Activated T-helper 1 cell treated with Interleukin-2 at 50 U/mL for 16 hours (primary cell): ENCODE measurements at regions not wholly inside any gene's neighbourhood (a gene's known extent, or its start where the extent isn't known, plus 50 kb on each side); places are given as distances from the start of the nearest gene placed in this dataset.
A peak's percentile ranks its signal among the peaks of the same experiment; 100 is the strongest.
"Not testable (repeated sequence)": the region's sequence is repeated elsewhere in the genome, so short reads cannot be mapped to it uniquely, and the experiment has no call there.

Source experiments
- DNase-seq: peaks from one replicate; pipeline ENCODE4 v3.0.0-alpha.2; 2020; ENCODE audit warnings: low read depth

DNA sequence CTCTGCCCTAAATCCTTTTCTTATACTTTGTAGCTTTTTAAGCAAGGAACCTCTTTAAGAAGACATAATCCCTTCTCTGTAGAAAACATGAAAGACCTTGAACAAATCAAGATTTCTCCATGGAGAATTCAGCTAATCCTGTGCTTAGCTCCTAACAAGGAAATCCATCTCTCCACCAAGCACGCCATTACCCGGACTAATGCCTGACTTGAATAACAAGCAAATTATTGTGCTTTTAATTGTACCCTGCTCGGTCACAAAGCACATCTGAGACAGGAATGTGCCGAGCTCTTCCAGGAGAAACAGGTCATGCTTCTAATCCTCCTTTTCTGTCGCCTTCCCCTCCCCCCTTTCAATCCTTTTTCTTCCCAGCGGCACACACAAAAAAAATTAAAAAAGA, 141.3 kb downstream of the PSAT1 start:
- DNase-seq = no peak

GRCh38 chr9:78438780-78439179, 141.9 kb downstream of the PSAT1 start:
- no peak for DNase-seq

- DNase-seq = peak; percentile 31
These were observed 142.4 kb downstream of the PSAT1 start for GRCh38 chr9:78439190-78439865.

DNA sequence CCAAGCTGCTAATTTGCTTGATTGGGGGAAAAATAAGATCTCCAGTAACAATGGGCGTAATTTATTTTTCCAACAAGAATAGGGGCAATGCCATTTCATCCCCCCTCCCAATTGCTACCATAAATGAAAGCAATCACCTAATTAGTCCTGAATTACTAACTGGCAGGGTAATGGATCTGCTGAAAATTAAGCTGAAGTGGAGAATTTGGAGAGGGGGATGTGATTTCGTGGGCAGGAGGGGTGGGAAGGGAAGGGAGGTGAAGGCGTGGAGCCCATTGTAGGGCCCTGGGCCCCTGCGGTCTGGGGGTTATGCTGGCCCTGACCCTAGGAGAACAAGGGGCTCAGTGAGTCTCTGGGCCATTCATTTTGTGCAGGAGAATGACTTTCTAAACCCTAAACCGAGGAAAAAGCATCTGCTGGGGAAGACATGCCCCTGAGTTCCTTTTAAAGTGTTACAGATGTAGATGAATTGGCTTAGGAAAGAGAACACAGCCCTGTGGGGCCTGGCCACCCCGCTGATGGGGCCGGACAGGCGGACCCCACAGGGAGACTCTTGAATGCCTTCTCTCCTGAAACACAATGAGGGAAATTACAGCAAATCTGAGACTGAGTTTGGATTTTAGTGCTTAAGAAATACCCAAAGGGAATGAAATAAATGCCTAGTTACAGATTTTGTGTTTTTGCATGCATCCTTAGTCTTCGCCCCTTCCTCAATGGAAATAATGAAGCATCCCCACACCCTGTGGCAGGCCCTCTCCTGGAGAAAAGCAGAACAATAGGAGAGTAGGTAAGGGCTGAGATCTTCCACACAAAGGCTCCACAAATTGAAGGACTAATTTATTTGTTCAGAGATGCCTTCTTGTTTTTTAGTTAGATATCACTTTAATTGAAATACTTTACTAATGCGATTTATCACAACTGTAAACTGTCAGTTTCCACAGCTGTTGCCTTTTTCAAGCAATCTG, 143.2 kb downstream of the PSAT1 start:
- DNase-seq = no peak

DNA sequence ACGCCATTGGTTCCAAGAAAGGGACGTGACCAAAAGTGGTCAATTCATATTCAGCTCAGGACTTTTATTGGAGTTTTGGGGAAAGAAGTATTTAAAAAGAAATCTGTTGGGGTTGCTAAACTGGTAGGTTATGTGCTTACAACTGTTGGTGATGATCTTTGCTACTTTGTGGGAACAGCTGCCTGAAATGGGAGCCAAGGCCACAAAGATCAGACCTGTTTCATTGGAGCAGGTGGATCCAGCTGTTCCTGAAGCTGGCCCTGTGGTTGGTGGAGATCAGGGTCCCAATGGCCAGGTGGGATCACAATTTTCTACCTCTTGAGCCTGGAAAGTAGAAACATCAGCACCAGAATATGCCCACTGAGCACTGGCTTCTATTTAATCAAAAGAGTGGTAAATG, 144.5 kb downstream of the PSAT1 start:
- no peak for DNase-seq

- no peak for DNase-seq
These were observed 145.0 kb downstream of the PSAT1 start for GRCh38 chr9:78441822-78442431.

DNA sequence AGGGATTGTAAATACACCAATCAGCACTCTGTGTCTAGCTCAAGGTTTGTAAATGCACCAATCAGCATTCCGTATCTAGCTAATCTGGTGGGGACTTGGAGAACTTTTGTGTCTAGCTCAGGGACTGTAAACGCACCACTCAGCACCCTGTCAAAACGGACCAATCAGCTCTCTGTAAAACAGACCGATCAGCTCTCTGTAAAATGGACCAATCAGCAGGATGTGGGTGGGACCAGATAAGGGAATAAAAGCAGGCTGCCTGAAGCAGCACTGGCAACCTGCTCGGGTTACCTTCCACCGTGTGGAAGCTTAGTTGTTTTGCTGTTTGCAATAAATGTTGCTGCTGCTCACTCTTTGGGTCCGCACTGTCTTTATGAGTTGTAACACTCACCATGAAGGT, 145.7 kb downstream of the PSAT1 start:
- DNase-seq = not testable (repeated sequence)

DNA sequence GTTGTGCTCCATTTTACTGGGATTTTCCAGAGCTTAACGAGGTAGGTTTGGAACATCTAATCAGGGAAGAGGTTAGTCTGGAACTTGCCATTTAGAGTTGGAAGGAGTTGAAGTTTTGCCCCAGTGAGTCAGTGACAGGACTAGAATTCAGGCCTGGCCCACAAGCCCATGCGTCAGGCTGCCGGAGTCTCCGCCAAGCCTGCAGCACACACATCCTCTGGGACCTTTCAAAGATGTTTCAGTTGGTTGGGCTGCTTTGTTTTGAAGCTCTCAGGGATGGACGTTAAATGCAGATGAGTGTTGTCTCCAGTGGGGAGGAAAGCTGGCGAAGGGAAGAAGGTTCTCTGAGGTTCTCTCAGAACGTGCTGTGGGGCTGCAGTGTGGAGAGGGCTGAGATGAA, 147.0 kb downstream of the PSAT1 start:
- no peak for DNase-seq

- DNase-seq = no peak
These were observed 152.2 kb downstream of the PSAT1 start for GRCh38 chr9:78448960-78449673.

GRCh38 chr9:78453450-78453849, 156.5 kb downstream of the PSAT1 start:
- DNase-seq = no peak

DNA sequence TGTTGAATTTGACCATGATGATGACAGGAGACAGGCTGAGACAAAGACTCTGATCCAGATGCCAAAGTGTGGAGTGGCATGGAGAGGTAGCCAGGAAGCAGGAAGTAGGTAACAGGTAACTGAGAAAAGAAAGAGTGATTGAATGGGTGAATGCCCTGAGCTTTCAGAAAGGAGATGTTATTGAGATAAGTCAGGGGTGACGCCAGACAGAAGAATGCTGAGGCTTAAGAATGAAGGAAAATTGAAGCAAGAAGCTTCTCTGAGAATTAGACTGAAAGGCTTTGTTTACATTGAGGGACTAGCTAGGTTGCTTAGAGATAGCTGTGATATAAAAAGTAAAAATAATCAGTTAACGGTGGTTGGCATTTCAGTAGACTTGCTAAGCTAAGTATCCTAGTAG, 165.7 kb downstream of the PSAT1 start:
- no peak for DNase-seq

DNA sequence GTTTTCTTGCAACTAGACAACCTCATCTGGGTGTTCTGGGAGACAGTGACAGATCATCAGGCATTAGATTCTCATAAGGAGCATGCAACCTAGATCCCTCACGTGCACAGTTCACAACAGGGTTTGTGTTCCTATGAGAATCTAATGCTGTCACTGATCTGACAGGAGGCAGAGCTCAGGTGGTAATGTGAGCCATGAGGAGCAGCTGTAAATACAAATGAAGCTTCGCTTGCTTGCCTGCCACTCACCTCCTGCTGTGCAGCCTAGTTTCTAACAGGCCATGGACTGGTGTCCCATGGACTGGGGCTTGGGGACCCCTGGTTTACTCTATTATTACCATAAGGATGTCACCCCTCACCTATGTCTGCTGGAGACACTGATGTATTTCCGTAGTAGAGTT, 166.8 kb downstream of the PSAT1 start:
- no peak for DNase-seq

GRCh38 chr9:78468231-78468630, 171.3 kb downstream of the PSAT1 start:
- DNase-seq = no peak

- no peak for DNase-seq
These were observed 172.2 kb downstream of the PSAT1 start for GRCh38 chr9:78468974-78469576.

DNA sequence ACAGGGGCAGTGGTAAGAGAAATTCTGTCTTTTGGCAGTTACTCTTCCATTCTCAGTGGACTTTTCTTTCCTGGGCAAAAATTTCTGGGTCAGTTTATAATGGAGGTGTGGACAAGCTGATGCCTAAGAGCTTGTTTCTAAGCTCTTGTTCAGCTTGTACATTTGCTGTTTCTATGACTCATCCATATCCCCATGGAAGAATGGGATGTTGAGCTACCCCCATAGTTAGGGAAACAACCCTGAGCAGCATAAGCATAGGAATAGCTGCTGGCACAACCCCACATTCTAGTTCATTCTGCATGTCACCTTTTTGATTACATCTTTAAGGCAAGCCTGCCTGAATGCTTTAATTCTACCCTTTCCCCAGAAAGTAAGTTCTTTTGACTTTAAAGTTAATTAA, 173.3 kb downstream of the PSAT1 start:
- no peak for DNase-seq

GRCh38 chr9:78470741-78471140, 173.8 kb downstream of the PSAT1 start:
- no peak for DNase-seq

DNA sequence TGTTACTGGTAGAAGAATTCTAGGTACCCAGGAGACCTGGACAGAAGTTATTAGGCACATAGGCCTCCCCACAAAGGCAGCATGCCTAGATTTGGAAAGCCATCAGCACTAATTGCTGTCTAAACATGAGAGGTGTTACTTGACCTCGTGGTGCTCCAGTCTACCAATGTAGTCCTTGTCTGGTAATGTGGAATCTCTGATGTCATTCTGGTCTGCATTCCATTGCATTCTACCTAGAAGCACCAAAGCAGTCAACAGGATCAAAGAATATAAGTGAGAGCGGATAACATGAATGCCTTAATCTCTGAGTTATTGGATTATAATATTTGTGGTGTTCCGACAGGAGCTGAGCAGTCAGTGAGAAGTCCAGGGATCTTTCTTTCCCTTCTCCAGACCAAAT, 175.2 kb downstream of the PSAT1 start:
- DNase-seq = no peak

GRCh38 chr9:78479441-78479840, 182.5 kb downstream of the PSAT1 start:
- DNase-seq = no peak

GRCh38 chr9:78486661-78487060, 189.7 kb downstream of the PSAT1 start:
- DNase-seq = no peak

DNA sequence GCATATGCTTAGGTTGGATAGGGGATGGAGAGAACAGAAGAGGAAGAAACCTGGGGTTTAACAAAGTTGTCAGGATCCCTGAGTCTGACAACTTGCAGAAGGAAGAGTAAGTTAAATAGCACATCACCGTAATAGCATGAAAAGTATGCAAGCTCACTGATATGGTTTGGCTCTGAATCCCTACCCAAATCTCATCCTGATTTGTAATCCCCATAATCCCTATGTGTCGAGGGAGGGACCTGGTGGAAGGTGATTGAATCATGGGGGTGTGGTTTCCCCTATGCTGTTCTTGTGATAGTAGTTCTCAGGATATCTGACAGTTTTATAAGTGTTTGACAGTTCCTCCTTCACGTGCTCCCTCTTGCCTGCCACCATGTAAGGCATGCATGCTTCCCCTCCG, 193.3 kb downstream of the PSAT1 start:
- no peak for DNase-seq

DNA sequence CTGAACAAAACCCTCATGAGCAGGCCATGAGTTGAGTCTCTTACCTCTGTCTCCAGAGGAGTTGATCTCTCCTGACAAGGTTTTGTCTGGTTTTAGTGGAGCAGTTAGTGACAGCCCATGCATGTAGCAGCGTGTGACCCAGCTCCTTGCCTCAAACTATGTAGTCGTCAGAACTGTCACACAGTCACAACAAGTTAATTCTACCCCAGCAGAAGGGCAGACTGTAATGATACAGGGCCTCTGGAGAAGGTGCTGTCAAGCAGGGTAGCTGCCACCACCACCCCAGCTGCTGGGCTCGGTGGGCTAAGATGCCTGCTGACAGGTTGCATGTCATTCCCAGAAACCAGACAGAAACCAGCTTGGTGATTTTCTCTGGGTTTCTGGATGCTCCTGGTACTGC, 194.5 kb downstream of the PSAT1 start:
- DNase-seq = no peak

- DNase-seq = no peak
These were observed 196.3 kb downstream of the PSAT1 start for GRCh38 chr9:78493166-78493742.
